B cell (primary cell): ENCODE measurements at regions not wholly inside any gene's neighbourhood (a gene's known extent, or its start where the extent isn't known, plus 50 kb on each side); places are given as distances from the start of the nearest gene placed in this dataset.

ENCODE experiments used
- ATAC-seq: fragments of 200-7000 bp; cut with Tn5 transposase; one replicate; pipeline ENCODE4 v1.10.0; 2021; ENCODE audit warnings: low read depth, mild to moderate bottlenecking, moderate number of reproducible peaks, moderate library complexity
- CTCF ChIA-PET: fragments of 350-600 bp; sonication (Branson Sonifier 250); formaldehyde crosslinking; loops from one replicate; lab custom pipeline; 2021; ENCODE audit warnings: antibody characterized with exemption, inconsistent platforms; lab: Charles Lee
- POLR2A ChIA-PET: fragments of 350-600 bp; sonication (Branson Sonifier 250); formaldehyde crosslinking; loops from one replicate; lab custom pipeline; 2021; ENCODE audit warnings: antibody characterized with exemption; lab: Charles Lee
- DNase-seq: peaks from one replicate; pipeline ENCODE4 v3.0.0; 2013
- H2AFZ ChIP-seq: 2 replicates; pipeline ENCODE4 v1.6.1; 2012; ENCODE audit warnings: mild to moderate bottlenecking, low read depth, low read length; ENCODE audit not compliant: insufficient read depth, poor library complexity, severe bottlenecking
- H3K27ac ChIP-seq, 2 donors: 1 replicate in 1 of 2; 2 replicates in 1 of 2; pipeline ENCODE4 v1.5.1; 2012 to 2013; ENCODE audit warnings: low read length in 2 of 2, mild to moderate bottlenecking in 2 of 2, moderate library complexity in 1 of 2
- H3K27me3 ChIP-seq, 4 experiments: fragments of 200-600 bp in 1 of 4; sonication (generic) in 1 of 4; replicated peaks in 1 of 4; 1 replicate in 2 of 4; 2 replicates in 2 of 4; pipeline versions ENCODE4 v1.6.1 to v1.7.0; 2013 to 2016; ENCODE audit warnings: low read length in 3 of 4, mild to moderate bottlenecking in 2 of 4, mixed read lengths in 1 of 4, moderate library complexity in 1 of 4; ENCODE audit not compliant: insufficient read depth in 4 of 4, control insufficient read depth in 3 of 4; ENCODE audit errors: control extremely low read depth in 1 of 4
- H3K36me3 ChIP-seq, 2 experiments: replicated peaks in 1 of 2; 1 replicate in 1 of 2; 2 replicates in 1 of 2; pipeline versions ENCODE4 v1.6.1 to v1.7.1; 2013; ENCODE audit warnings: low read length in 1 of 2; ENCODE audit not compliant: insufficient read depth in 2 of 2, control insufficient read depth in 1 of 2; ENCODE audit errors: control extremely low read depth in 1 of 2, extremely low read depth in 1 of 2
- H3K4me1 ChIP-seq, 2 donors: fragments of 200-600 bp in 1 of 2; sonication (generic) in 1 of 2; 1 replicate in 1 of 2; 2 replicates in 1 of 2; pipeline versions ENCODE4 v1.5.1 to v1.6.1; 2013 to 2017; ENCODE audit warnings: low read length in 2 of 2; ENCODE audit not compliant: control insufficient read depth in 2 of 2, insufficient read depth in 2 of 2
- H3K4me2 ChIP-seq: replicated peaks from 2 replicates; pipeline ENCODE3; 2012; ENCODE audit warnings: mild to moderate bottlenecking, low read depth, low read length; ENCODE audit not compliant: poor library complexity, severe bottlenecking
- H3K4me3 ChIP-seq, 5 experiments: fragments of 200-600 bp in 1 of 5; sonication (generic) in 1 of 5; 1 replicate in 3 of 5; 2 replicates in 2 of 5; pipeline versions ENCODE4 v1.5.1 to v1.7.0; 2011 to 2016; ENCODE audit warnings: low read length in 4 of 5, mild to moderate bottlenecking in 4 of 5, low read depth in 2 of 5, control low read depth in 1 of 5, moderate library complexity in 1 of 5; ENCODE audit not compliant: insufficient read depth in 1 of 5; ENCODE audit errors: control extremely low read depth in 1 of 5, extremely low read depth in 1 of 5
- H3K79me2 ChIP-seq: fragments of 200-600 bp; sonication (generic); one replicate; pipeline ENCODE4 v1.6.0; 2016; ENCODE audit warnings: low read length; ENCODE audit not compliant: control insufficient read depth, insufficient read depth
- H3K9ac ChIP-seq: fragments of 200-600 bp; sonication (generic); 2 replicates; pipeline ENCODE4 v1.6.1; 2017; ENCODE audit warnings: mild to moderate bottlenecking, low read length, moderate library complexity
- H3K9me3 ChIP-seq, 3 donors: one replicate each; pipeline versions ENCODE4 v1.6.1 to v1.7.1; 2013; ENCODE audit warnings: low read length in 2 of 3; ENCODE audit not compliant: control insufficient read depth in 2 of 3, insufficient read depth in 1 of 3; ENCODE audit errors: control extremely low read depth in 1 of 3
- H4K20me1 ChIP-seq: 2 replicates; pipeline ENCODE4 v1.6.0; 2012; ENCODE audit warnings: mild to moderate bottlenecking, low read length; ENCODE audit not compliant: insufficient read depth, control insufficient read depth, poor library complexity, severe bottlenecking
- H3K27ac Mint-ChIP-seq: one replicate; pipeline ENCODE4 v1.8.0; 2021; ENCODE audit warnings: mixed read lengths
- H3K27me3 Mint-ChIP-seq: one replicate; pipeline ENCODE4 v1.8.0; 2021; ENCODE audit warnings: mixed read lengths
- H3K4me1 Mint-ChIP-seq: one replicate; pipeline ENCODE4 v1.8.0; 2021; ENCODE audit warnings: mixed read lengths
- H3K4me3 Mint-ChIP-seq: one replicate; pipeline ENCODE4 v1.8.0; 2021; ENCODE audit warnings: mixed read lengths
- H3K9me3 Mint-ChIP-seq: one replicate; pipeline ENCODE4 v1.8.0; 2022; ENCODE audit warnings: mixed read lengths; ENCODE audit not compliant: insufficient read depth
- CTCF ChIP-seq: fragments of 200-600 bp; IDR thresholded peaks from one replicate; pipeline ENCODE4 v1.8.0; 2022; ENCODE audit warnings: antibody characterized with exemption, mild to moderate bottlenecking
- EZH2 ChIP-seq: IDR thresholded peaks from 2 replicates; pipeline ENCODE4 v1.6.1; 2012; ENCODE audit warnings: borderline replicate concordance, low read depth, mild to moderate bottlenecking, moderate library complexity, low read length; ENCODE audit not compliant: insufficient read depth, poor library complexity, severe bottlenecking
- WGBS: methylation state at CpG from one replicate; pipeline ENCODE4 v1.1.5; 2013; ENCODE audit warnings: missing lambda C conversion rate; ENCODE audit not compliant: insufficient coverage; 5-methylcytosine and 5-hydroxymethylcytosine counted together
- intact Hi-C: fragments of 100-400 bp; cut with micrococcal nuclease; formaldehyde crosslinking; loops from one replicate; pipeline ENCODE4 v1.10.0; 2022

GRCh38 chr2:11004199-11004598 lies 92.5 kb downstream of the KCNF1 start:
- no peaks in the 10 kb centered on the region for H3K36me3 ChIP-seq
- Mint-ChIP-seq H3K27ac (no peak overlapping the region), H3K4me1 (no peaks in the 10 kb centered on the region), H3K9me3 (no peaks in the 10 kb centered on the region), H3K27me3 (peaks cover 25% of the 10 kb centered on the region), H3K4me3 (no peak overlapping the region)
- H3K27me3 ChIP-seq, result peaks cover 0 to 6% (median 0%) of the 10 kb centered on the region in 4 experiments
- intact Hi-C loops, result no loop called here
- H3K79me2 ChIP-seq, result no peaks in the 10 kb centered on the region
- ATAC-seq (no peak), DNase-seq (no peak)
- no peak overlapping the region for H2AFZ ChIP-seq
- no peak overlapping the region for H3K9ac ChIP-seq
- no peaks in the 10 kb centered on the region for H4K20me1 ChIP-seq
- no peaks in the 10 kb centered on the region for H3K9me3 ChIP-seq
- H3K4me2 ChIP-seq, result no peak overlapping the region
- no peak overlapping the region for H3K4me3 ChIP-seq
- WGBS, result 71% methylated on average over 1 of the region's 3 CpGs
- H3K27ac ChIP-seq, result no peak overlapping the region
- no peaks in the 10 kb centered on the region for H3K4me1 ChIP-seq
- ChIA-PET CTCF (no interaction called here), POLR2A (no interaction called here)
- TF ChIP-seq EZH2, result no peak
- no peak for TF ChIP-seq CTCF

- POLR2A ChIA-PET, result no interaction called here
- intact Hi-C loops, result no loop called here
Measured at GRCh38 chr2:11005032-11005431, 93.3 kb downstream of the KCNF1 start.

More at GRCh38 chr2:11005032-11005431, 93.3 kb downstream of the KCNF1 start:
- Histone ChIP-seq H3K79me2 (no peaks in the 10 kb centered on the region), H3K9ac (no peak overlapping the region), H3K27me3 (peaks cover 0 to 6% (median 0%) of the 10 kb centered on the region in 4 experiments), H4K20me1 (no peaks in the 10 kb centered on the region), H3K4me1 (no peaks in the 10 kb centered on the region), H3K9me3 (peaks cover 0 to 4% (median 0%) of the 10 kb centered on the region in 3 donors), H2AFZ (no peak overlapping the region), H3K4me3 (no peak overlapping the region), H3K4me2 (no peak overlapping the region), H3K36me3 (no peaks in the 10 kb centered on the region), H3K27ac (no peak overlapping the region)
- no peak for ATAC-seq
- CTCF ChIA-PET, result no interaction called here
- WGBS, result 100% methylated on average over 1 of the region's 5 CpGs
- no peak overlapping the region for H3K27ac Mint-ChIP-seq
- H3K4me3 Mint-ChIP-seq, result no peak overlapping the region
- no peak for DNase-seq
- TF ChIP-seq EZH2, result no peak
- no peak for TF ChIP-seq CTCF
- no peaks in the 10 kb centered on the region for H3K4me1 Mint-ChIP-seq
- H3K9me3 Mint-ChIP-seq, result no peaks in the 10 kb centered on the region
- peaks cover 25% of the 10 kb centered on the region for H3K27me3 Mint-ChIP-seq
